ENCODE measurements at regions not wholly inside any gene's neighbourhood (a gene's known extent, or its start where the extent isn't known, plus 50 kb on each side); places are given as distances from the start of the nearest gene placed in this dataset.

- no peak overlapping the region for H3K4me3 ChIP-seq (ENCODE audit: low read depth, low read length)
- no peaks in the 10 kb centered on the region for H3K36me3 ChIP-seq (ENCODE audit: control insufficient read depth, insufficient read depth, low read length)
- H3K4me2 ChIP-seq (ENCODE audit: low read length), result no peak overlapping the region
- no peak overlapping the region for H3K27ac ChIP-seq
- H3K27me3 ChIP-seq (ENCODE audit: control insufficient read depth, insufficient read depth, low read length), result no peaks in the 10 kb centered on the region
- no peaks in the 10 kb centered on the region for H3K4me1 ChIP-seq
- H3K9ac ChIP-seq, result no peak overlapping the region
- no peak overlapping the region for H2AFZ ChIP-seq
- TF ChIP-seq CTCF (IDR thresholded peaks at IDR 0.05), result peak; percentile 16
- no peaks in the 10 kb centered on the region for H3K79me2 ChIP-seq
- H3K9me3 ChIP-seq (ENCODE audit: control insufficient read depth, low read length), result no peaks in the 10 kb centered on the region
These were observed 294.5 kb upstream of the NT5C1B start for GRCh38 chr2:18883616-18884456.

GRCh38 chr2:18871430-18871829 lies 282.1 kb upstream of the NT5C1B start:
- no peak overlapping the region for H2AFZ ChIP-seq
- no peaks in the 10 kb centered on the region for H3K4me1 ChIP-seq
- no peak overlapping the region for H3K4me3 ChIP-seq (ENCODE audit: low read depth, low read length)
- no peaks in the 10 kb centered on the region for H3K36me3 ChIP-seq (ENCODE audit: control insufficient read depth, insufficient read depth, low read length)
- H3K27me3 ChIP-seq (ENCODE audit: control insufficient read depth, insufficient read depth, low read length), result no peaks in the 10 kb centered on the region
- H3K79me2 ChIP-seq, result no peaks in the 10 kb centered on the region
- no peak overlapping the region for H3K4me2 ChIP-seq (ENCODE audit: low read length)
- no peak overlapping the region for H3K9ac ChIP-seq
- no peak for TF ChIP-seq CTCF (IDR thresholded peaks at IDR 0.05)
- H3K9me3 ChIP-seq (ENCODE audit: control insufficient read depth, low read length), result no peaks in the 10 kb centered on the region
- H3K27ac ChIP-seq, result no peak overlapping the region

GRCh38 chr2:18870307-18870706 lies 280.9 kb upstream of the NT5C1B start:
- Histone ChIP-seq H3K4me3 (ENCODE audit: low read depth, low read length) (no peak overlapping the region), H3K27ac (no peak overlapping the region), H3K9me3 (ENCODE audit: control insufficient read depth, low read length) (no peaks in the 10 kb centered on the region), H3K36me3 (ENCODE audit: control insufficient read depth, insufficient read depth, low read length) (no peaks in the 10 kb centered on the region), H3K4me1 (no peaks in the 10 kb centered on the region), H3K27me3 (ENCODE audit: control insufficient read depth, insufficient read depth, low read length) (no peaks in the 10 kb centered on the region), H2AFZ (no peak overlapping the region), H3K4me2 (ENCODE audit: low read length) (no peak overlapping the region), H3K79me2 (no peaks in the 10 kb centered on the region), H3K9ac (no peak overlapping the region)
- no peak for TF ChIP-seq CTCF (IDR thresholded peaks at IDR 0.05)

- no peak overlapping the region for H3K9ac ChIP-seq
- no peaks in the 10 kb centered on the region for H3K79me2 ChIP-seq
- no peak overlapping the region for H2AFZ ChIP-seq
- no peak overlapping the region for H3K4me3 ChIP-seq (ENCODE audit: low read depth, low read length)
- no peak overlapping the region for H3K27ac ChIP-seq
- no peaks in the 10 kb centered on the region for H3K27me3 ChIP-seq (ENCODE audit: control insufficient read depth, insufficient read depth, low read length)
- H3K36me3 ChIP-seq (ENCODE audit: control insufficient read depth, insufficient read depth, low read length), result no peaks in the 10 kb centered on the region
- no peaks in the 10 kb centered on the region for H3K9me3 ChIP-seq (ENCODE audit: control insufficient read depth, low read length)
- no peaks in the 10 kb centered on the region for H3K4me1 ChIP-seq
- no peak overlapping the region for H3K4me2 ChIP-seq (ENCODE audit: low read length)
- no peak for TF ChIP-seq CTCF (IDR thresholded peaks at IDR 0.05)
These were observed 272.6 kb upstream of the NT5C1B start for GRCh38 chr2:18861951-18862350.

GRCh38 chr2:18860179-18860578 lies 270.8 kb upstream of the NT5C1B start:
- H3K27ac ChIP-seq, result no peak overlapping the region
- no peak for TF ChIP-seq CTCF (IDR thresholded peaks at IDR 0.05)
- no peaks in the 10 kb centered on the region for H3K36me3 ChIP-seq (ENCODE audit: control insufficient read depth, insufficient read depth, low read length)
- H3K27me3 ChIP-seq (ENCODE audit: control insufficient read depth, insufficient read depth, low read length), result no peaks in the 10 kb centered on the region
- no peak overlapping the region for H3K4me2 ChIP-seq (ENCODE audit: low read length)
- no peaks in the 10 kb centered on the region for H3K4me1 ChIP-seq
- H3K9ac ChIP-seq, result no peak overlapping the region
- H2AFZ ChIP-seq, result no peak overlapping the region
- H3K9me3 ChIP-seq (ENCODE audit: control insufficient read depth, low read length), result no peaks in the 10 kb centered on the region
- H3K79me2 ChIP-seq, result no peaks in the 10 kb centered on the region
- no peak overlapping the region for H3K4me3 ChIP-seq (ENCODE audit: low read depth, low read length)

Measured in parathyroid adenoma (tissue), 2 donors.